Tibial nerve (tissue), 4 donors: ENCODE measurements at regions not wholly inside any gene's neighbourhood (a gene's known extent, or its start where the extent isn't known, plus 50 kb on each side); places are given as distances from the start of the nearest gene placed in this dataset.

ENCODE experiments used
- DNase-seq, 2 donors: peaks; one replicate each; pipeline ENCODE4 v3.0.0-alpha.2; 2019; ENCODE audit warnings: low spot score in 2 of 2
- H3K27ac ChIP-seq, 4 donors: fragments of 200-600 bp; sonication (generic) in 3 of 4; one replicate each; pipeline ENCODE4 v1.5.1; 2017 to 2019; ENCODE audit warnings: mild to moderate bottlenecking in 1 of 4
- H3K27me3 ChIP-seq, 2 donors: fragments of 200-600 bp; sonication (generic) in 1 of 2; one replicate each; pipeline versions ENCODE4 v1.5.1 to v1.6.0; 2017 to 2019
- H3K36me3 ChIP-seq, 3 donors: fragments of 200-600 bp; sonication (generic); one replicate each; pipeline ENCODE4 v1.5.1; 2018 to 2019
- H3K4me1 ChIP-seq, 4 donors: fragments of 200-600 bp; sonication (generic) in 3 of 4; one replicate each; pipeline ENCODE4 v1.5.1; 2017 to 2019
- H3K4me3 ChIP-seq, 4 donors: fragments of 200-600 bp; sonication (generic) in 3 of 4; one replicate each; pipeline ENCODE4 v1.5.1; 2017 to 2019; ENCODE audit warnings: mild to moderate bottlenecking in 1 of 4, moderate library complexity in 1 of 4
- H3K9me3 ChIP-seq, 4 donors: fragments of 200-600 bp; sonication (generic) in 3 of 4; one replicate each; pipeline ENCODE4 v1.5.1; 2017 to 2019
- EP300 ChIP-seq, 2 donors: sonication (generic); formaldehyde crosslinking; IDR thresholded peaks; one replicate each; pipeline ENCODE4 v1.6.1; 2017; ENCODE audit warnings: antibody characterized with exemption in 2 of 2, mild to moderate bottlenecking in 1 of 2
- POLR2A ChIP-seq, 2 donors: fragments of 450-650 bp; IDR thresholded peaks; one replicate each; pipeline ENCODE4 v1.6.1; 2017; ENCODE audit warnings: antibody characterized with exemption in 2 of 2, mild to moderate bottlenecking in 2 of 2, moderate library complexity in 2 of 2
- WGBS, 2 donors: methylation state at CpG; one replicate each; pipeline ENCODE4 v1.1.5; 2018; 5-methylcytosine and 5-hydroxymethylcytosine counted together
- TF ChIP-seq, protein P1 (sequence below), 5 experiments: fragments of 200-600 bp in 3 of 5; fragments of 450-650 bp in 2 of 5; sonication (generic) in 3 of 5; IDR thresholded peaks; one replicate each; pipeline ENCODE4 v1.5.1; 2016 to 2019; ENCODE audit warnings: antibody characterized with exemption in 5 of 5, mild to moderate bottlenecking in 3 of 5, moderate library complexity in 2 of 5

DNA sequence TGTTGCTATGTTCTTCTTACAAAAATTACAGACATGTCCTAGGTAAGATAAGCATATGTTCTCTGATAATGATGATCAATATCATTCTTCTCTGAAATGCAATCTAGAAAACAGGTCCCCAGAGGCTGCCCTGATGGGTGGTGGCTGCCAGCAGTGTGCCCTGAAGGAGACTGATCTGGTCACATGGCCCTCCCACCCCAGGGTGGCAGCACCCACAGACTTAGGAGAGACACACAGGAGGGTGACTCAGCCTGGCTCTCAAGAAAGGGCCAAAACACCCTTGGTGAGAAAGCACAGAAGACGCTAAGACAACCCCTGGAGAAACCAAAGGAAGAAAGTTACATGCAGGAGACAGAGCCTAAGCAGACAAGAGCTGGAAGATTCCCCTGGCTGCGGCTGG, 203.7 kb downstream of the TJP1 start:
- H3K36me3 ChIP-seq: no peaks in the 10 kb centered on the region
- no peak overlapping the region for H3K27ac ChIP-seq
- no peak for DNase-seq
- TF ChIP-seq POLR2A (IDR thresholded peaks at IDR 0.05) (no peak), EP300 (IDR thresholded peaks at IDR 0.05) (no peak)
- TF ChIP-seq, protein P1, sequence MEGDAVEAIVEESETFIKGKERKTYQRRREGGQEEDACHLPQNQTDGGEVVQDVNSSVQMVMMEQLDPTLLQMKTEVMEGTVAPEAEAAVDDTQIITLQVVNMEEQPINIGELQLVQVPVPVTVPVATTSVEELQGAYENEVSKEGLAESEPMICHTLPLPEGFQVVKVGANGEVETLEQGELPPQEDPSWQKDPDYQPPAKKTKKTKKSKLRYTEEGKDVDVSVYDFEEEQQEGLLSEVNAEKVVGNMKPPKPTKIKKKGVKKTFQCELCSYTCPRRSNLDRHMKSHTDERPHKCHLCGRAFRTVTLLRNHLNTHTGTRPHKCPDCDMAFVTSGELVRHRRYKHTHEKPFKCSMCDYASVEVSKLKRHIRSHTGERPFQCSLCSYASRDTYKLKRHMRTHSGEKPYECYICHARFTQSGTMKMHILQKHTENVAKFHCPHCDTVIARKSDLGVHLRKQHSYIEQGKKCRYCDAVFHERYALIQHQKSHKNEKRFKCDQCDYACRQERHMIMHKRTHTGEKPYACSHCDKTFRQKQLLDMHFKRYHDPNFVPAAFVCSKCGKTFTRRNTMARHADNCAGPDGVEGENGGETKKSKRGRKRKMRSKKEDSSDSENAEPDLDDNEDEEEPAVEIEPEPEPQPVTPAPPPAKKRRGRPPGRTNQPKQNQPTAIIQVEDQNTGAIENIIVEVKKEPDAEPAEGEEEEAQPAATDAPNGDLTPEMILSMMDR (IDR thresholded peaks at IDR 0.05): no peak
- no peaks in the 10 kb centered on the region for H3K4me1 ChIP-seq
- no peak overlapping the region for H3K4me3 ChIP-seq
- H3K27me3 ChIP-seq: peaks cover 0 to 4% of the 10 kb centered on the region in 2 donors
- WGBS, 2 donors: 90 to 96% methylated on average over 2 of the region's 2 CpGs
- no peaks in the 10 kb centered on the region for H3K9me3 ChIP-seq

GRCh38 chr15:29616512-29616911, 205.8 kb downstream of the TJP1 start:
- H3K36me3 ChIP-seq: no peaks in the 10 kb centered on the region

DNA sequence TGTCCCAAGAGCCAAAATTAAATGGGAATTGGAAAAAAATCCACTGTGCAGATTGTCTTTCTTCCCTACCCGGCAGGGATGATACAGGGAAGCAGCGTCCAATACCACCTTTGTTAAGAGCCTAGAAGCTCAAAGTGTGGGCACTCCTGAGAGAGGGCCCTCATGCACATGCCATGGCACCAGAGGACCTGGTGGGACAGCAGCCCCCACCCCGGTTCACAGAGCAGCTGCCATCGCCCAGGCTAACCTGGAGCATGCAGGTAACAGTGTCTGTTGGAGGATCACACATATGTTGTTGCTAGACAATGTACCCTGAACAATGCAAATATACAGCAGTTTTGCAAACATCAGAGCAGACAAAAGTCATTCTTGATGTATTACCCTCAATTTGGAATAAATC, 206.5 kb downstream of the TJP1 start:
- WGBS, 2 donors: 75 to 78% methylated on average over 4 of the region's 4 CpGs
- Histone ChIP-seq H3K4me3 (no peak overlapping the region), H3K4me1 (no peaks in the 10 kb centered on the region), H3K27ac (no peak overlapping the region), H3K27me3 (peaks cover 0 to 4% of the 10 kb centered on the region in 2 donors), H3K36me3 (no peaks in the 10 kb centered on the region), H3K9me3 (no peaks in the 10 kb centered on the region)
- no peak for DNase-seq
- TF ChIP-seq, protein P1 (IDR thresholded peaks at IDR 0.05): no peak
- TF ChIP-seq EP300 (IDR thresholded peaks at IDR 0.05): no peak
- no peak for TF ChIP-seq POLR2A (IDR thresholded peaks at IDR 0.05)

More at GRCh38 chr15:29616512-29616911, 205.8 kb downstream of the TJP1 start:
- TF ChIP-seq, protein P1 (IDR thresholded peaks at IDR 0.05): no peak
- TF ChIP-seq EP300 (IDR thresholded peaks at IDR 0.05) (no peak), POLR2A (IDR thresholded peaks at IDR 0.05) (no peak)
- Histone ChIP-seq H3K4me1 (no peaks in the 10 kb centered on the region), H3K27me3 (peaks cover 0 to 4% of the 10 kb centered on the region in 2 donors), H3K27ac (no peak overlapping the region), H3K4me3 (no peak overlapping the region), H3K9me3 (no peaks in the 10 kb centered on the region)
- no peak for DNase-seq

DNA sequence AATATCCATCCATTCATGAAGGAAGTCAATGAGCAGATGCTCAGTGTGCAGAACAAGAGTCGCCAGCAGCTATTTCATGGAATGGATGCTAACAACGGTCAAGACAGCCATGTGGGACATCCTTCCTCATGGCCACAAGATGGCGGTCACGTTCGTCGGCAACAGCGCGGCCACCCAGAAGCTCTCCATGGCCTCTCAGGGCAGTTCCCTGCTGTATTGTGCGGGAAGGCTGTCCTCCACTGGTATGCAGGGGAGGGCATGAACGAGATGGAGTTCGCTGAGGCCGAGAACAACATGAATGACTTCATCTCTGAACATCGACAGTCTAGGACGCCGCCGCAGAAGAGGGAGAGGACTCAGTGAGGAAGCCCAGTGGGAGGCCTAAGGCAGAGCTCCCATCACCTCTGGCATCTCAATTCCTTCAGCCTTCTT, 208.3 kb downstream of the TJP1 start:
- H3K9me3 ChIP-seq: no peaks in the 10 kb centered on the region
- no peaks in the 10 kb centered on the region for H3K4me1 ChIP-seq
- WGBS, 2 donors: 85 to 88% methylated on average over 15 to 16 of the region's 16 CpGs
- H3K27me3 ChIP-seq: peaks cover 0 to 4% of the 10 kb centered on the region in 2 donors
- H3K4me3 ChIP-seq: no peak overlapping the region
- no peak for TF ChIP-seq EP300 (IDR thresholded peaks at IDR 0.05)
- no peak for TF ChIP-seq POLR2A (IDR thresholded peaks at IDR 0.05)
- TF ChIP-seq, protein P1 (IDR thresholded peaks at IDR 0.05): no peak
- H3K36me3 ChIP-seq: no peaks in the 10 kb centered on the region
- DNase-seq: no peak
- H3K27ac ChIP-seq: no peak overlapping the region

GRCh38 chr15:29612701-29613100, 209.6 kb downstream of the TJP1 start:
- 54 to 61% methylated on average over 5 of the region's 5 CpGs for WGBS, 2 donors

More at GRCh38 chr15:29612701-29613100, 209.6 kb downstream of the TJP1 start:
- no peak overlapping the region for H3K27ac ChIP-seq
- H3K27me3 ChIP-seq: peaks cover 0 to 4% of the 10 kb centered on the region in 2 donors
- H3K4me3 ChIP-seq: no peak overlapping the region
- TF ChIP-seq EP300 (IDR thresholded peaks at IDR 0.05) (no peak), POLR2A (IDR thresholded peaks at IDR 0.05) (no peak)
- TF ChIP-seq, protein P1 (IDR thresholded peaks at IDR 0.05): no peak
- H3K9me3 ChIP-seq: no peaks in the 10 kb centered on the region
- no peak for DNase-seq
- no peaks in the 10 kb centered on the region for H3K4me1 ChIP-seq
- H3K36me3 ChIP-seq: no peaks in the 10 kb centered on the region
